ENCODE measurements at regions not wholly inside any gene's neighbourhood (a gene's known extent, or its start where the extent isn't known, plus 50 kb on each side); places are given as distances from the start of the nearest gene placed in this dataset.
"Not testable (repeated sequence)": the region's sequence is repeated elsewhere in the genome, so short reads cannot be mapped to it uniquely, and the experiment has no call there.

GRCh38 chr20:43831481-43832065 lies 83.1 kb upstream of the TOX2 start:
- H3K4me3 ChIP-seq, result no peak overlapping the region
- WGBS, 4 donors, result 77 to 80% (median 79%) methylated on average over 14 of the region's 14 CpGs
- no peaks in the 10 kb centered on the region for H3K36me3 ChIP-seq
- DNase-seq (no peak), ATAC-seq (no peak)
- H3K9me3 ChIP-seq, result peaks cover 0 to 8% (median 0%) of the 10 kb centered on the region in 12 donors
- H3K4me1 ChIP-seq, result no peaks in the 10 kb centered on the region
- no peak for TF ChIP-seq CTCF (IDR thresholded peaks at IDR 0.05)
- TF ChIP-seq POLR2A (IDR thresholded peaks at IDR 0.05), result no peak
- peaks cover 0 to 28% (median 0%) of the 10 kb centered on the region in 9 donors for H3K27me3 ChIP-seq
- H3K27ac ChIP-seq, result no peak overlapping the region
- intact Hi-C loops (cut with DNase I), result loop anchor here in 1 of 10 donors (5.0 kb wide), 1 partner anchor 79 kb away; no protein-coding TSS in a partner anchor

DNA sequence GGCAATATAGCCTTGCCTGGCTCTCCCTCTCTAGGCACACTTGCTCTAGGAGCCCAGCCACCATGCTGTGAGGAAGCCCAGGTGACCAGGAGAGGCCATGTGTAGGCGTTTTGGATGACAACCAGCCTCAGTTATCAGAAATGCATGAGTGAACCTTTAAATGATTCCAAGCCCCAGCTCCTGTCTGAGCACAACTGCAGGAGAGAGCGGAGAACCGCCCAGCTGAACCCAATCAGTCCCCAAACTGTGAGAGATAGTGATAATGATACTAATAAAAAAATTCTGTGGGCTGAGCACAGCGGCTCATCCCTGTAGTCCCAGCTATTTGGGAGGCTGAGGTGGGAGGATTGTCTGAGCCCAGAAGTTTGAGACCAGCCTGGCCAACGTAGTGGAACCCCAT lies 83.8 kb upstream of the TOX2 start:
- ATAC-seq (no peak), DNase-seq (no peak)
- no peaks in the 10 kb centered on the region for H3K4me1 ChIP-seq
- no peak for TF ChIP-seq CTCF (IDR thresholded peaks at IDR 0.05)
- TF ChIP-seq POLR2A (IDR thresholded peaks at IDR 0.05), result no peak
- H3K36me3 ChIP-seq, result no peaks in the 10 kb centered on the region
- H3K9me3 ChIP-seq, result peaks cover 0 to 8% (median 0%) of the 10 kb centered on the region in 12 donors
- H3K4me3 ChIP-seq, result no peak overlapping the region
- intact Hi-C loops (cut with DNase I), result loop anchor here in 1 of 10 donors (5.0 kb wide), 1 partner anchor 79 kb away; no protein-coding TSS in a partner anchor
- H3K27ac ChIP-seq, result no peak overlapping the region
- H3K27me3 ChIP-seq, result peaks cover 0 to 28% (median 0%) of the 10 kb centered on the region in 9 donors
- 51 to 79% (median 60%) methylated on average over 5 of the region's 5 CpGs for WGBS, 4 donors

GRCh38 chr20:43829951-43830690 lies 84.5 kb upstream of the TOX2 start:
- 67 to 79% (median 74%) methylated on average over 6 of the region's 6 CpGs for WGBS, 4 donors
- H3K4me3 ChIP-seq, result no peak overlapping the region
- peaks cover 0 to 28% (median 3%) of the 10 kb centered on the region in 9 donors for H3K27me3 ChIP-seq
- no peak overlapping the region for H3K27ac ChIP-seq
- H3K4me1 ChIP-seq, result no peaks in the 10 kb centered on the region
- intact Hi-C loops (cut with DNase I), result loop anchor here in 1 of 10 donors (5.0 kb wide), 1 partner anchor 78 kb away; no protein-coding TSS in a partner anchor
- ATAC-seq (no peak), DNase-seq (no peak)
- H3K9me3 ChIP-seq, result peaks cover 0 to 8% (median 0%) of the 10 kb centered on the region in 12 donors
- no peaks in the 10 kb centered on the region for H3K36me3 ChIP-seq
- TF ChIP-seq CTCF (IDR thresholded peaks at IDR 0.05), result no peak
- TF ChIP-seq POLR2A (IDR thresholded peaks at IDR 0.05), result no peak

DNA sequence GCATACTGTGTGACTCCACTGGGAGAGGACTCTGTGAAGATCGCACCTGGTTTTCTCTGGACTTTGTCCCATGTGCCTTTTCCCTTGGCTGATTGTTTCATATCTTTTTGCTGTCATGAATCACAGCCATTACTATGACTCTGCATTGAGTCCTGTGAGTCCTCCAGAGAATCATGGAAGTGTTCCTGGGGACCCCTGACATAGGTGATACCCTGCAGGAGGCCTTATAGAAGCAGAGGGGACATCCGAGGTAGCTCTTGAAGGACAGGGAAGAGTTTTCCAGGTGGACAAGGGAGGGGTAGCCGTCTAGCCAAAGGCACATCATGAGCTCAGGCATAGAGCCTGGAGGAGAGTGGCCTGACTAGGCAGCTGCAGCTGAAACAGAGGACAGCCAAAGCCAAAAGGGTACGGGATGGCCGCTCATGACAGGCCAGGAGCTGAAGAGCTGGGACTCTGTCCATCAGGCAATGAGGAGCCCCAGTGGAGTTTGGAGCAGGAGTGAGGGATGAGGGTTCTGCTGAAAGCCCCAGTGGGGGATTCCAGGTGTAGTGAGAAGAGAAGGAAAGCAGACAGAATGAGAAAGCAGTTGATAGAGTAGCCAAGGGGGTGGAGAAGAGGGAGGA lies 86.6 kb upstream of the TOX2 start:
- Histone ChIP-seq H3K27ac (no peak overlapping the region), H3K36me3 (no peaks in the 10 kb centered on the region), H3K4me1 (no peaks in the 10 kb centered on the region), H3K9me3 (peaks cover 0 to 8% (median 0%) of the 10 kb centered on the region in 12 donors), H3K27me3 (peaks cover 0 to 25% (median 3%) of the 10 kb centered on the region in 9 donors), H3K4me3 (no peak overlapping the region)
- no peak for TF ChIP-seq POLR2A (IDR thresholded peaks at IDR 0.05)
- no peak for TF ChIP-seq CTCF (IDR thresholded peaks at IDR 0.05)
- intact Hi-C loops (cut with DNase I), result no loop called here
- WGBS, 4 donors, result 74 to 85% (median 75%) methylated on average over 5 of the region's 5 CpGs
- ATAC-seq (no peak), DNase-seq (no peak)

- intact Hi-C loops (cut with DNase I); H3K27ac ChIP-seq; H3K36me3 ChIP-seq; H3K4me3 ChIP-seq; H3K4me1 ChIP-seq; H3K9me3 ChIP-seq; DNase-seq; ATAC-seq: not testable (repeated sequence)
- 61 to 85% (median 66%) methylated on average over 5 of the region's 5 CpGs for WGBS, 4 donors
- peaks cover 0 to 20% (median 3%) of the 10 kb centered on the region in 9 donors for H3K27me3 ChIP-seq
Observed at GRCh38 chr20:43826943-43827342, 87.7 kb upstream of the TOX2 start.

Data from heart left ventricle (tissue), 16 donors.